ENCODE measurements at regions not wholly inside any gene's neighbourhood (a gene's known extent, or its start where the extent isn't known, plus 50 kb on each side); places are given as distances from the start of the nearest gene placed in this dataset.

DNA sequence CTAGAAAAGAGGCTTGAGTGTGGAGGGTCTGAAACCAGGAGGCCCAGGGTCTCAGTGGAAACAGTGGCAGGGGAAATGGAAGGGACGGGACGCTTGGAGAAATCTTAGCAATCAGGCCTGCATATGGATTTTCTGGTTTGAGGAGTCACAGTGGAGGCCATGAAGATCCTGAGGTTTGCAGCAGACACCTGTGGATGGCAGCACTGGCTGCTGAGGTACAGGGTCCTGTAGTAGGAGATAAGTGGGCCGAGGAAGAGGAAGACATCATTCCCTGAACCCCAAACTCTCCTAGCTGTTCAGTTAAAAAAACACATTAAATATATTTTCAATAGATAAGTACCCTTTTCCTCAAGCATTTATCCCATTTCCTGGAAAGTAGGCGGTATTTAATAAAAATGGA, 208.8 kb upstream of the IGFBP3 start:
- TF ChIP-seq SIN3A (IDR thresholded peaks at IDR 0.05; ENCODE audit: borderline replicate concordance, insufficient read depth, low read length) (no peak), POLR2AphosphoS5 (IDR thresholded peaks at IDR 0.05; ENCODE audit: low read depth, low read length) (no peak), TAF1 (IDR thresholded peaks at IDR 0.05; ENCODE audit: borderline replicate concordance, insufficient read depth, low read length) (no peak)
- TF ChIP-seq, protein P1, sequence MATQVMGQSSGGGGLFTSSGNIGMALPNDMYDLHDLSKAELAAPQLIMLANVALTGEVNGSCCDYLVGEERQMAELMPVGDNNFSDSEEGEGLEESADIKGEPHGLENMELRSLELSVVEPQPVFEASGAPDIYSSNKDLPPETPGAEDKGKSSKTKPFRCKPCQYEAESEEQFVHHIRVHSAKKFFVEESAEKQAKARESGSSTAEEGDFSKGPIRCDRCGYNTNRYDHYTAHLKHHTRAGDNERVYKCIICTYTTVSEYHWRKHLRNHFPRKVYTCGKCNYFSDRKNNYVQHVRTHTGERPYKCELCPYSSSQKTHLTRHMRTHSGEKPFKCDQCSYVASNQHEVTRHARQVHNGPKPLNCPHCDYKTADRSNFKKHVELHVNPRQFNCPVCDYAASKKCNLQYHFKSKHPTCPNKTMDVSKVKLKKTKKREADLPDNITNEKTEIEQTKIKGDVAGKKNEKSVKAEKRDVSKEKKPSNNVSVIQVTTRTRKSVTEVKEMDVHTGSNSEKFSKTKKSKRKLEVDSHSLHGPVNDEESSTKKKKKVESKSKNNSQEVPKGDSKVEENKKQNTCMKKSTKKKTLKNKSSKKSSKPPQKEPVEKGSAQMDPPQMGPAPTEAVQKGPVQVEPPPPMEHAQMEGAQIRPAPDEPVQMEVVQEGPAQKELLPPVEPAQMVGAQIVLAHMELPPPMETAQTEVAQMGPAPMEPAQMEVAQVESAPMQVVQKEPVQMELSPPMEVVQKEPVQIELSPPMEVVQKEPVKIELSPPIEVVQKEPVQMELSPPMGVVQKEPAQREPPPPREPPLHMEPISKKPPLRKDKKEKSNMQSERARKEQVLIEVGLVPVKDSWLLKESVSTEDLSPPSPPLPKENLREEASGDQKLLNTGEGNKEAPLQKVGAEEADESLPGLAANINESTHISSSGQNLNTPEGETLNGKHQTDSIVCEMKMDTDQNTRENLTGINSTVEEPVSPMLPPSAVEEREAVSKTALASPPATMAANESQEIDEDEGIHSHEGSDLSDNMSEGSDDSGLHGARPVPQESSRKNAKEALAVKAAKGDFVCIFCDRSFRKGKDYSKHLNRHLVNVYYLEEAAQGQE (IDR thresholded peaks at IDR 0.05; ENCODE audit: insufficient read depth in 1 of 2, low read depth in 2 of 2, low read length in 2 of 2) = no peak
